HCT116 (cell line): ENCODE measurements at regions not wholly inside any gene's neighbourhood (a gene's known extent, or its start where the extent isn't known, plus 50 kb on each side); places are given as distances from the start of the nearest gene placed in this dataset.

Source experiments
- ATAC-seq: fragments of 200-7000 bp; cut with Tn5 transposase; 2 replicates; pipeline ENCODE4 v1.9.1; 2020; ENCODE audit warnings: mild to moderate bottlenecking, moderate library complexity
- BruUV-seq: library from RNA; stranded (reverse); fragments of 400-500 nt; replicated peaks from 2 replicates; lab custom pipeline; 2021; lab: Mats Ljungman, UMichigan
- CTCF ChIA-PET: fragments of 300-600 bp; sonication (Branson Sonifier 250); formaldehyde crosslinking; loops from one replicate; lab custom pipeline; 2021; ENCODE audit warnings: antibody characterized with exemption; lab: Charles Lee
- POLR2A ChIA-PET: fragments of 300-600, 350-600 bp; sonication (Branson Sonifier 250); formaldehyde crosslinking; loops from one replicate; lab custom pipeline; 2021; ENCODE audit warnings: antibody characterized with exemption; lab: Charles Lee
- RAD21 ChIA-PET, 2 experiments: fragments of 300-600 bp; sonication (Branson Sonifier 250); formaldehyde crosslinking; loops; one replicate each; lab custom pipeline; 2023; ENCODE audit warnings: low total read pairs in 2 of 2; ENCODE audit not compliant: uncharacterized antibody in 2 of 2, unreplicated experiment in 2 of 2, low non-redundant PET in 1 of 2; lab: Charles Lee
- DNase-seq: peaks from one replicate; pipeline ENCODE4 v3.0.0-alpha.2; 2010; ENCODE audit warnings: low read depth, low spot score
- H2AFZ ChIP-seq: fragments of 200-600 bp; shearing (Covaris generic), sonication (generic); 2 replicates; pipeline ENCODE4 v1.6.1; 2017; ENCODE audit warnings: low read depth, mixed run types, mixed read lengths, antibody characterized with exemption, low read length; ENCODE audit not compliant: poor library complexity, severe bottlenecking
- H3K27ac ChIP-seq: 2 replicates; pipeline ENCODE4 v1.5.1; 2012; ENCODE audit warnings: low read depth, low read length
- H3K27me3 ChIP-seq: fragments of 200-600 bp; sonication (generic); 2 replicates; pipeline ENCODE4 v1.6.1; 2016; ENCODE audit warnings: mixed run types, low read length, mixed read lengths; ENCODE audit not compliant: insufficient read depth
- H3K36me3 ChIP-seq, 2 experiments: fragments of 200-500 bp in 1 of 2; fragments of 200-600 bp in 1 of 2; sonication (Bioruptor generic) in 1 of 2; sonication (generic) in 1 of 2; 2 replicates each; pipeline versions ENCODE4 v1.5.1 to v1.6.1; 2014 to 2016; ENCODE audit warnings: low read length in 2 of 2, inconsistent platforms in 1 of 2, mixed read lengths in 1 of 2, mixed run types in 1 of 2; ENCODE audit not compliant: insufficient read depth in 2 of 2, control insufficient read depth in 1 of 2
- H3K4me1 ChIP-seq, 2 experiments: fragments of 200-600 bp in 1 of 2; sonication (generic) in 1 of 2; 2 replicates each; pipeline versions ENCODE4 v1.5.1 to v1.6.1; 2012 to 2017; ENCODE audit warnings: low read length in 2 of 2, inconsistent platforms in 1 of 2, mild to moderate bottlenecking in 1 of 2, mixed read lengths in 1 of 2, mixed run types in 1 of 2, moderate library complexity in 1 of 2; ENCODE audit not compliant: insufficient read depth in 2 of 2, control insufficient read depth in 1 of 2
- H3K4me2 ChIP-seq: fragments of 200-600 bp; sonication (generic); 2 replicates; pipeline ENCODE4 v1.6.1; 2017; ENCODE audit warnings: mixed run types, low read length, mixed read lengths
- H3K4me3 ChIP-seq, 2 experiments: fragments of 200-600 bp in 1 of 2; sonication (generic) in 1 of 2; replicated peaks in 1 of 2; 2 replicates each; pipeline ENCODE4 v1.5.1; 2011 to 2016; ENCODE audit warnings: low read length in 2 of 2, control low read depth in 1 of 2, low read depth in 1 of 2, mild to moderate bottlenecking in 1 of 2, mixed read lengths in 1 of 2, mixed run types in 1 of 2
- H3K79me2 ChIP-seq: fragments of 200-600 bp; sonication (generic); 2 replicates; pipeline ENCODE4 v1.6.1; 2017; ENCODE audit warnings: mild to moderate bottlenecking, mixed run types, low read length, moderate library complexity, mixed read lengths; ENCODE audit not compliant: insufficient read depth
- H3K9ac ChIP-seq: fragments of 200-600 bp; sonication (generic); 2 replicates; pipeline ENCODE4 v1.6.1; 2016; ENCODE audit warnings: low read length, mixed read lengths
- H3K9me2 ChIP-seq: fragments of 200-600 bp; sonication (generic), shearing (Covaris generic); 2 replicates; pipeline ENCODE4 v1.6.1; 2017; ENCODE audit warnings: mixed run types, mild to moderate bottlenecking, moderate library complexity; ENCODE audit not compliant: insufficient read depth
- H3K9me3 ChIP-seq, 2 experiments: fragments of 200-500 bp in 1 of 2; fragments of 200-600 bp in 1 of 2; sonication (Bioruptor generic) in 1 of 2; sonication (generic) in 1 of 2; 2 replicates each; pipeline ENCODE4 v1.6.1; 2014 to 2017; ENCODE audit warnings: low read length in 2 of 2, mixed read lengths in 2 of 2, inconsistent platforms in 1 of 2, low read depth in 1 of 2, mild to moderate bottlenecking in 1 of 2, mixed run types in 1 of 2, moderate library complexity in 1 of 2; ENCODE audit not compliant: control insufficient read depth in 1 of 2, insufficient read depth in 1 of 2
- H4K20me1 ChIP-seq: fragments of 200-600 bp; sonication (generic), shearing (Covaris generic); 2 replicates; pipeline ENCODE4 v1.6.1; 2017; ENCODE audit warnings: mixed run types, mild to moderate bottlenecking, moderate library complexity; ENCODE audit not compliant: insufficient read depth
- ATF3 ChIP-seq: IDR thresholded peaks from 2 replicates; pipeline ENCODE4 v1.6.1; 2012
- CBX3 ChIP-seq: IDR thresholded peaks from 2 replicates; pipeline ENCODE4 v1.6.1; 2012; ENCODE audit warnings: low read depth
- EGR1 ChIP-seq: IDR thresholded peaks from 2 replicates; pipeline ENCODE4 v1.6.1; 2012; ENCODE audit warnings: low read depth
- ELF1 ChIP-seq: IDR thresholded peaks from 2 replicates; pipeline ENCODE4 v1.6.1; 2012; ENCODE audit warnings: low read depth, borderline replicate concordance
- EZH2 ChIP-seq: fragments of 200-600 bp; sonication (generic); IDR thresholded peaks from 2 replicates; pipeline ENCODE4 v1.6.1; 2017; ENCODE audit warnings: antibody characterized with exemption, mixed run types
- EZH2phosphoT487 ChIP-seq: fragments of 200-600 bp; IDR thresholded peaks from 2 replicates; pipeline ENCODE4 v1.6.1; 2018; ENCODE audit warnings: antibody characterized with exemption, borderline replicate concordance
- JUND ChIP-seq: IDR thresholded peaks from 2 replicates; pipeline ENCODE4 v1.6.1; 2012
- POLR2A ChIP-seq: IDR thresholded peaks from 2 replicates; pipeline ENCODE4 v1.7.0; 2011; ENCODE audit warnings: borderline replicate concordance; ENCODE audit not compliant: insufficient read depth, insufficient read length; ENCODE audit errors: extremely low read depth
- POLR2AphosphoS5 ChIP-seq: IDR thresholded peaks from 2 replicates; pipeline ENCODE4 v1.6.1; 2011; ENCODE audit warnings: mild to moderate bottlenecking, low read depth, low read length, moderate library complexity
- RAD21 ChIP-seq: IDR thresholded peaks from 2 replicates; pipeline ENCODE4 v1.6.1; 2012; ENCODE audit warnings: low read depth, mild to moderate bottlenecking
- SIN3A ChIP-seq: IDR thresholded peaks from 2 replicates; pipeline ENCODE4 v1.6.1; 2012; ENCODE audit warnings: low read depth
- SP1 ChIP-seq: IDR thresholded peaks from 2 replicates; pipeline ENCODE4 v1.6.1; 2012; ENCODE audit warnings: low read depth
- TCF7L2 ChIP-seq: IDR thresholded peaks from 2 replicates; pipeline ENCODE4 v1.7.0; 2011; ENCODE audit warnings: borderline replicate concordance, inconsistent platforms; ENCODE audit not compliant: insufficient read depth, insufficient read length; ENCODE audit errors: extremely low read depth
- YY1 ChIP-seq: IDR thresholded peaks from 2 replicates; pipeline ENCODE4 v1.6.1; 2011; ENCODE audit warnings: low read length, low read depth, moderate library complexity, mild to moderate bottlenecking; ENCODE audit not compliant: insufficient replicate concordance; ENCODE audit errors: extremely low read depth
- ZBTB33 ChIP-seq: IDR thresholded peaks from 2 replicates; pipeline ENCODE4 v1.6.1; 2011; ENCODE audit warnings: mild to moderate bottlenecking, low read length, moderate library complexity; ENCODE audit not compliant: insufficient replicate concordance; ENCODE audit errors: extremely low read depth
- ZFX ChIP-seq: fragments of 450-650 bp; IDR thresholded peaks from 2 replicates; pipeline ENCODE4 v1.6.1; 2017
- intact Hi-C: fragments of 100-400 bp; cut with micrococcal nuclease; formaldehyde crosslinking; loops from 2 replicates; pipeline ENCODE4 v1.10.0; 2022

GRCh38 chr2:128404709-128405466 is 86.2 kb upstream of the HS6ST1 start:
- Histone ChIP-seq H3K9me3 (no peaks in the 10 kb centered on the region), H3K36me3 (no peaks in the 10 kb centered on the region), H3K4me1 (no peaks in the 10 kb centered on the region; a peak in 1 of 4 replicates), H2AFZ (no peak overlapping the region), H3K27me3 (no peaks in the 10 kb centered on the region), H3K4me3 (no peak overlapping the region), H3K9ac (no peak overlapping the region), H3K79me2 (no peaks in the 10 kb centered on the region), H3K9me2 (no peaks in the 10 kb centered on the region), H4K20me1 (no peaks in the 10 kb centered on the region), H3K27ac (no peak overlapping the region), H3K4me2 (no peak overlapping the region)
- no peak for ATAC-seq
- POLR2A ChIA-PET, result no interaction called here
- no TSS peak for BruUV-seq
- RAD21 ChIA-PET, result no interaction called here
- DNase-seq, result no peak
- intact Hi-C loops, result no loop called here
- TF ChIP-seq EZH2phosphoT487 (no peak), ZFX (no peak)
- TF ChIP-seq, all 23 proteins: peak for 0
- CTCF ChIA-PET, result interaction anchor here (1.4 kb wide), 1 partner anchor 17 kb away, joined by 5 read pairs; no protein-coding TSS in a partner anchor

GRCh38 chr2:128405467-128405900 is 86.8 kb upstream of the HS6ST1 start:
- BruUV-seq, result no TSS peak
- Histone ChIP-seq H3K27ac (no peak overlapping the region), H3K36me3 (no peaks in the 10 kb centered on the region), H4K20me1 (no peaks in the 10 kb centered on the region), H3K9me3 (no peaks in the 10 kb centered on the region), H3K9me2 (no peaks in the 10 kb centered on the region), H3K9ac (no peak overlapping the region), H3K4me2 (no peak overlapping the region), H3K79me2 (no peaks in the 10 kb centered on the region), H3K4me1 (no peaks in the 10 kb centered on the region; a peak in 1 of 4 replicates), H2AFZ (no peak overlapping the region), H3K4me3 (no peak overlapping the region), H3K27me3 (no peaks in the 10 kb centered on the region)
- ATAC-seq (no peak), DNase-seq (no peak)
- ChIA-PET POLR2A (no interaction called here), RAD21 (no interaction called here), CTCF (no interaction called here)
- intact Hi-C loops, result no loop called here
- TF ChIP-seq ELF1 (no peak), TCF7L2 (no peak), CBX3 (no peak), JUND (no peak), RAD21 (no peak), YY1 (no peak), EGR1 (no peak), SP1 (no peak), POLR2A (no peak), POLR2AphosphoS5 (no peak), ATF3 (no peak), EZH2phosphoT487 (no peak), SIN3A (no peak), ZBTB33 (no peak), EZH2 (no peak)
